K562 (cell line): ENCODE measurements at regions not wholly inside any gene's neighbourhood (a gene's known extent, or its start where the extent isn't known, plus 50 kb on each side); places are given as distances from the start of the nearest gene placed in this dataset.

Experiments
- ARID1B ChIP-seq: fragments of 450-650 bp; IDR thresholded peaks from 2 replicates; pipeline ENCODE4 v1.6.1; 2016; ENCODE audit warnings: antibody characterized with exemption, mild to moderate bottlenecking, inconsistent platforms
- ELK3 ChIP-seq: fragments of 450-650 bp; formaldehyde crosslinking; IDR thresholded peaks from 2 replicates; pipeline ENCODE4 v1.4.0; 2020; ENCODE audit warnings: mild to moderate bottlenecking
- FIP1L1 ChIP-seq: fragments of 200-400 bp; formaldehyde crosslinking; IDR thresholded peaks from 2 replicates; pipeline ENCODE4 v1.6.1; 2018; ENCODE audit warnings: mild to moderate bottlenecking, low read depth, low read length; ENCODE audit not compliant: poor library complexity, severe bottlenecking
- HDAC2 ChIP-seq: fragments of 450-650 bp; IDR thresholded peaks from 2 replicates; pipeline ENCODE4 v1.6.1; 2016; ENCODE audit warnings: mild to moderate bottlenecking
- HDAC3 ChIP-seq: fragments of 450-650 bp; IDR thresholded peaks from 2 replicates; pipeline ENCODE4 v1.6.1; 2018; ENCODE audit warnings: borderline replicate concordance, mild to moderate bottlenecking, moderate library complexity; ENCODE audit not compliant: partially characterized antibody
- MEF2D ChIP-seq: conservative IDR thresholded peaks from 2 replicates; pipeline ENCODE4 v1.6.1; 2016; ENCODE audit warnings: low read depth, missing genetic modification characterization, missing compliant biosample characterization
- MTA1 ChIP-seq: fragments of 450-650 bp; IDR thresholded peaks from 2 replicates; pipeline ENCODE4 v1.6.1; 2017; ENCODE audit warnings: borderline replicate concordance
- NCOA1 ChIP-seq: fragments of 450-650 bp; IDR thresholded peaks from 2 replicates; pipeline ENCODE4 v1.6.1; 2016; ENCODE audit warnings: low read depth
- SNRNP70 ChIP-seq: fragments of 200-400 bp; formaldehyde crosslinking; optimal IDR thresholded peaks from 2 replicates; pipeline ENCODE3; 2017; ENCODE audit warnings: low read depth, low read length
- TF ChIP-seq, protein P1 (sequence below): fragments of 200-600 bp; sonication (generic); IDR thresholded peaks from one replicate; pipeline ENCODE4 v1.6.1; 2012; ENCODE audit warnings: mild to moderate bottlenecking, low read depth, low read length, inconsistent platforms

DNA sequence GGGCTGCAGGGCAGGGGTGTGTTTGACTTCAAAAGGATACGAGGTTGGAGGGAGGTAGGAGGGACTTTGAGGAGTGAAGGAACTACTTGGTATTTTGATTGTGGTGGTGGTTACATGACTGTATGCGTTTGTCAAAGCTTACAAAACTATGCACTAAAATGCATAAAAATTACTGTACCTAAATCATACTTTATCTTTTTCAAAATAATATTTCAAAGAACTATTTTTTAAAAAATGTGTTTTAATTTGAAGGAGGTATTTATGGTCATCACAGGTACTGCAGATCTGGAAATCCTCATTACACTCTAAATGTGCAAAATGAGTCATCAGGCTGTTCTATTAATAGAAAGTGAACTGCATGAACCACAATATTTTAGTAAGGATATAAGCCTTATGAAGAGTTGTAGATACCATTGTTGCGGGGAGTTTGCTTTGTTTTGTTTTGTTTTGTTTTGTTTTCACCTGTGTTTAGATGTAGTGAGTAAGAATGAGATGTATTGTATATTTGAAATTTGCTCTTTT, 116.9 kb downstream of the ARRDC3 start (continued):
- TF ChIP-seq, protein P1, sequence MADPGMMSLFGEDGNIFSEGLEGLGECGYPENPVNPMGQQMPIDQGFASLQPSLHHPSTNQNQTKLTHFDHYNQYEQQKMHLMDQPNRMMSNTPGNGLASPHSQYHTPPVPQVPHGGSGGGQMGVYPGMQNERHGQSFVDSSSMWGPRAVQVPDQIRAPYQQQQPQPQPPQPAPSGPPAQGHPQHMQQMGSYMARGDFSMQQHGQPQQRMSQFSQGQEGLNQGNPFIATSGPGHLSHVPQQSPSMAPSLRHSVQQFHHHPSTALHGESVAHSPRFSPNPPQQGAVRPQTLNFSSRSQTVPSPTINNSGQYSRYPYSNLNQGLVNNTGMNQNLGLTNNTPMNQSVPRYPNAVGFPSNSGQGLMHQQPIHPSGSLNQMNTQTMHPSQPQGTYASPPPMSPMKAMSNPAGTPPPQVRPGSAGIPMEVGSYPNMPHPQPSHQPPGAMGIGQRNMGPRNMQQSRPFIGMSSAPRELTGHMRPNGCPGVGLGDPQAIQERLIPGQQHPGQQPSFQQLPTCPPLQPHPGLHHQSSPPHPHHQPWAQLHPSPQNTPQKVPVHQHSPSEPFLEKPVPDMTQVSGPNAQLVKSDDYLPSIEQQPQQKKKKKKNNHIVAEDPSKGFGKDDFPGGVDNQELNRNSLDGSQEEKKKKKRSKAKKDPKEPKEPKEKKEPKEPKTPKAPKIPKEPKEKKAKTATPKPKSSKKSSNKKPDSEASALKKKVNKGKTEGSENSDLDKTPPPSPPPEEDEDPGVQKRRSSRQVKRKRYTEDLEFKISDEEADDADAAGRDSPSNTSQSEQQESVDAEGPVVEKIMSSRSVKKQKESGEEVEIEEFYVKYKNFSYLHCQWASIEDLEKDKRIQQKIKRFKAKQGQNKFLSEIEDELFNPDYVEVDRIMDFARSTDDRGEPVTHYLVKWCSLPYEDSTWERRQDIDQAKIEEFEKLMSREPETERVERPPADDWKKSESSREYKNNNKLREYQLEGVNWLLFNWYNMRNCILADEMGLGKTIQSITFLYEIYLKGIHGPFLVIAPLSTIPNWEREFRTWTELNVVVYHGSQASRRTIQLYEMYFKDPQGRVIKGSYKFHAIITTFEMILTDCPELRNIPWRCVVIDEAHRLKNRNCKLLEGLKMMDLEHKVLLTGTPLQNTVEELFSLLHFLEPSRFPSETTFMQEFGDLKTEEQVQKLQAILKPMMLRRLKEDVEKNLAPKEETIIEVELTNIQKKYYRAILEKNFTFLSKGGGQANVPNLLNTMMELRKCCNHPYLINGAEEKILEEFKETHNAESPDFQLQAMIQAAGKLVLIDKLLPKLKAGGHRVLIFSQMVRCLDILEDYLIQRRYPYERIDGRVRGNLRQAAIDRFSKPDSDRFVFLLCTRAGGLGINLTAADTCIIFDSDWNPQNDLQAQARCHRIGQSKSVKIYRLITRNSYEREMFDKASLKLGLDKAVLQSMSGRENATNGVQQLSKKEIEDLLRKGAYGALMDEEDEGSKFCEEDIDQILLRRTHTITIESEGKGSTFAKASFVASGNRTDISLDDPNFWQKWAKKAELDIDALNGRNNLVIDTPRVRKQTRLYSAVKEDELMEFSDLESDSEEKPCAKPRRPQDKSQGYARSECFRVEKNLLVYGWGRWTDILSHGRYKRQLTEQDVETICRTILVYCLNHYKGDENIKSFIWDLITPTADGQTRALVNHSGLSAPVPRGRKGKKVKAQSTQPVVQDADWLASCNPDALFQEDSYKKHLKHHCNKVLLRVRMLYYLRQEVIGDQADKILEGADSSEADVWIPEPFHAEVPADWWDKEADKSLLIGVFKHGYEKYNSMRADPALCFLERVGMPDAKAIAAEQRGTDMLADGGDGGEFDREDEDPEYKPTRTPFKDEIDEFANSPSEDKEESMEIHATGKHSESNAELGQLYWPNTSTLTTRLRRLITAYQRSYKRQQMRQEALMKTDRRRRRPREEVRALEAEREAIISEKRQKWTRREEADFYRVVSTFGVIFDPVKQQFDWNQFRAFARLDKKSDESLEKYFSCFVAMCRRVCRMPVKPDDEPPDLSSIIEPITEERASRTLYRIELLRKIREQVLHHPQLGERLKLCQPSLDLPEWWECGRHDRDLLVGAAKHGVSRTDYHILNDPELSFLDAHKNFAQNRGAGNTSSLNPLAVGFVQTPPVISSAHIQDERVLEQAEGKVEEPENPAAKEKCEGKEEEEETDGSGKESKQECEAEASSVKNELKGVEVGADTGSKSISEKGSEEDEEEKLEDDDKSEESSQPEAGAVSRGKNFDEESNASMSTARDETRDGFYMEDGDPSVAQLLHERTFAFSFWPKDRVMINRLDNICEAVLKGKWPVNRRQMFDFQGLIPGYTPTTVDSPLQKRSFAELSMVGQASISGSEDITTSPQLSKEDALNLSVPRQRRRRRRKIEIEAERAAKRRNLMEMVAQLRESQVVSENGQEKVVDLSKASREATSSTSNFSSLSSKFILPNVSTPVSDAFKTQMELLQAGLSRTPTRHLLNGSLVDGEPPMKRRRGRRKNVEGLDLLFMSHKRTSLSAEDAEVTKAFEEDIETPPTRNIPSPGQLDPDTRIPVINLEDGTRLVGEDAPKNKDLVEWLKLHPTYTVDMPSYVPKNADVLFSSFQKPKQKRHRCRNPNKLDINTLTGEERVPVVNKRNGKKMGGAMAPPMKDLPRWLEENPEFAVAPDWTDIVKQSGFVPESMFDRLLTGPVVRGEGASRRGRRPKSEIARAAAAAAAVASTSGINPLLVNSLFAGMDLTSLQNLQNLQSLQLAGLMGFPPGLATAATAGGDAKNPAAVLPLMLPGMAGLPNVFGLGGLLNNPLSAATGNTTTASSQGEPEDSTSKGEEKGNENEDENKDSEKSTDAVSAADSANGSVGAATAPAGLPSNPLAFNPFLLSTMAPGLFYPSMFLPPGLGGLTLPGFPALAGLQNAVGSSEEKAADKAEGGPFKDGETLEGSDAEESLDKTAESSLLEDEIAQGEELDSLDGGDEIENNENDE: no peak
- peak; percentile 70 for TF ChIP-seq ARID1B
- 0 out of 2 replicates have a peak, but pooled peaks have one; percentile 37 for TF ChIP-seq MTA1
- peak; percentile 23; the same call in 1 of the 2 replicates for TF ChIP-seq NCOA1
- TF ChIP-seq ELK3 (CRISPR knock-in tag): no peak
- 0 out of 2 replicates have a peak, but pooled peaks have one; percentile 15 for TF ChIP-seq HDAC2
- peak; percentile 25 for TF ChIP-seq HDAC3
- TF ChIP-seq MEF2D: peak; percentile 95
- TF ChIP-seq SNRNP70: no peak
- TF ChIP-seq FIP1L1: no peak
